ENCODE measurements at regions not wholly inside any gene's neighbourhood (a gene's known extent, or its start where the extent isn't known, plus 50 kb on each side); places are given as distances from the start of the nearest gene placed in this dataset.

GRCh38 chr13:22002893-22003292 is 332.0 kb downstream of the FGF9 start:
- Histone ChIP-seq H3K36me3 (no peaks in the 10 kb centered on the region), H3K4me3 (no peak overlapping the region), H3K27me3 (peaks cover 0 to 5% (median 0%) of the 10 kb centered on the region in 9 donors), H3K9me3 (peaks cover 0 to 3% (median 0%) of the 10 kb centered on the region in 12 donors), H3K4me1 (no peaks in the 10 kb centered on the region), H3K27ac (no peak overlapping the region)
- ATAC-seq (no peak), DNase-seq (no peak)
- intact Hi-C loops (cut with DNase I) = no loop called here
- WGBS, 4 donors = 58 to 70% (median 61%) methylated on average over 4 of the region's 4 CpGs
- TF ChIP-seq, protein P1, sequence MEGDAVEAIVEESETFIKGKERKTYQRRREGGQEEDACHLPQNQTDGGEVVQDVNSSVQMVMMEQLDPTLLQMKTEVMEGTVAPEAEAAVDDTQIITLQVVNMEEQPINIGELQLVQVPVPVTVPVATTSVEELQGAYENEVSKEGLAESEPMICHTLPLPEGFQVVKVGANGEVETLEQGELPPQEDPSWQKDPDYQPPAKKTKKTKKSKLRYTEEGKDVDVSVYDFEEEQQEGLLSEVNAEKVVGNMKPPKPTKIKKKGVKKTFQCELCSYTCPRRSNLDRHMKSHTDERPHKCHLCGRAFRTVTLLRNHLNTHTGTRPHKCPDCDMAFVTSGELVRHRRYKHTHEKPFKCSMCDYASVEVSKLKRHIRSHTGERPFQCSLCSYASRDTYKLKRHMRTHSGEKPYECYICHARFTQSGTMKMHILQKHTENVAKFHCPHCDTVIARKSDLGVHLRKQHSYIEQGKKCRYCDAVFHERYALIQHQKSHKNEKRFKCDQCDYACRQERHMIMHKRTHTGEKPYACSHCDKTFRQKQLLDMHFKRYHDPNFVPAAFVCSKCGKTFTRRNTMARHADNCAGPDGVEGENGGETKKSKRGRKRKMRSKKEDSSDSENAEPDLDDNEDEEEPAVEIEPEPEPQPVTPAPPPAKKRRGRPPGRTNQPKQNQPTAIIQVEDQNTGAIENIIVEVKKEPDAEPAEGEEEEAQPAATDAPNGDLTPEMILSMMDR (IDR thresholded peaks at IDR 0.05) = no peak
- TF ChIP-seq POLR2A (IDR thresholded peaks at IDR 0.05) = no peak

GRCh38 chr13:22009500-22009899 is 338.6 kb downstream of the FGF9 start:
- intact Hi-C loops (cut with DNase I) = no loop called here
- H3K27ac ChIP-seq = no peak overlapping the region
- no peak overlapping the region for H3K4me3 ChIP-seq
- WGBS, 4 donors = 75 to 85% (median 78%) methylated on average over 8 of the region's 8 CpGs
- H3K4me1 ChIP-seq = no peaks in the 10 kb centered on the region
- ATAC-seq = peak in 3 of 4 donors; percentile 22 to 65 (median 32)
- H3K27me3 ChIP-seq = no peaks in the 10 kb centered on the region
- H3K9me3 ChIP-seq = peaks cover 0 to 3% (median 0%) of the 10 kb centered on the region in 12 donors
- H3K36me3 ChIP-seq = no peaks in the 10 kb centered on the region
- peak in 2 of 5 donors; percentile 30 to 41 for DNase-seq
- TF ChIP-seq, protein P1 (IDR thresholded peaks at IDR 0.05) = no peak
- TF ChIP-seq POLR2A (IDR thresholded peaks at IDR 0.05) = no peak

DNA sequence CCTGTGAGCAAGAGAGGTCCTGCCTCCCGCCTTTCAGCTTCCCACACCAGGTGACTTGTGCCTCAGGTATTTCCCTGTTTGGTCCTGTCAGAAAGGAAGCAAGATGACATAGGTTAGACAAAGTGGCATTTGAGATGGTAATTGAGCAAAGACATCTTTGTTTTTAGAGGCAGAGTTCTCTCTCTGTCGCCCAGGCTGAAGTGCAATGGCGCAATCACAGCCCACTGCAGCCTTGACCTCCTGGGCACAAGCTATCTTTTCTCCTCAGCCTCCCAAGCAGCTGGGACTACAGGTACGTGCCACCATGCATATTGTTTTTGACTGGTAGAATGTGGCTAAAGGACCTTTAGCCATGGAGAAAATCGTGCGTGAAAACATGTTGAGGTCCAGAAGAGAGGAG is 339.1 kb downstream of the FGF9 start:
- 80 to 94% (median 87%) methylated on average over 6 of the region's 6 CpGs for WGBS, 4 donors
- TF ChIP-seq POLR2A (IDR thresholded peaks at IDR 0.05) = no peak
- TF ChIP-seq, protein P1 (IDR thresholded peaks at IDR 0.05) = no peak
- Histone ChIP-seq H3K27me3 (no peaks in the 10 kb centered on the region), H3K9me3 (peaks cover 0 to 3% (median 0%) of the 10 kb centered on the region in 12 donors), H3K4me3 (no peak overlapping the region), H3K36me3 (no peaks in the 10 kb centered on the region), H3K27ac (no peak overlapping the region), H3K4me1 (no peaks in the 10 kb centered on the region)
- ATAC-seq = no peak
- intact Hi-C loops (cut with DNase I) = no loop called here
- DNase-seq = no peak

- TF ChIP-seq, protein P1 (IDR thresholded peaks at IDR 0.05) = no peak
- no peak for TF ChIP-seq POLR2A (IDR thresholded peaks at IDR 0.05)
- H3K36me3 ChIP-seq = no peaks in the 10 kb centered on the region
- DNase-seq (no peak), ATAC-seq (no peak)
- 82 to 89% (median 85%) methylated on average over 2 of the region's 2 CpGs for WGBS, 4 donors
- no peak overlapping the region for H3K27ac ChIP-seq
- H3K27me3 ChIP-seq = no peaks in the 10 kb centered on the region
- intact Hi-C loops (cut with DNase I) = no loop called here
- no peak overlapping the region for H3K4me3 ChIP-seq
- H3K9me3 ChIP-seq = peaks cover 0 to under 1% (median 0%) of the 10 kb centered on the region in 12 donors
- H3K4me1 ChIP-seq = no peaks in the 10 kb centered on the region
Measured at GRCh38 chr13:22012686-22013085, 341.8 kb downstream of the FGF9 start.
